NCI-H2107 treated with DMSO at 0.1 percent for 48 hours (cell line): ENCODE measurements at regions not wholly inside any gene's neighbourhood (a gene's known extent, or its start where the extent isn't known, plus 50 kb on each side); places are given as distances from the start of the nearest gene placed in this dataset.
A peak's percentile ranks its signal among the peaks of the same experiment; 100 is the strongest.
"Not testable (repeated sequence)": the region's sequence is repeated elsewhere in the genome, so short reads cannot be mapped to it uniquely, and the experiment has no call there.

ENCODE experiments used
- DNase-seq: peaks from one replicate; lab custom pipeline; 2025; ENCODE audit not compliant: unreplicated experiment; lab: John Stamatoyannopoulos, UW

- no peak for DNase-seq
These were observed 197.1 kb upstream of the C2CD4B start for GRCh38 chr15:62362144-62362543.

- no peak for DNase-seq
These were observed 197.5 kb upstream of the C2CD4B start for GRCh38 chr15:62362608-62363007.

GRCh38 chr15:62363913-62364312 is 198.8 kb upstream of the C2CD4B start:
- DNase-seq: no peak

GRCh38 chr15:62365795-62366442 is 200.8 kb upstream of the C2CD4B start:
- peak; percentile 3 for DNase-seq

GRCh38 chr15:62369454-62369853 is 204.4 kb upstream of the C2CD4B start:
- DNase-seq: no peak

- not testable (repeated sequence) for DNase-seq
These were observed 206.6 kb upstream of the C2CD4B start for GRCh38 chr15:62371683-62372082.

- no peak for DNase-seq
These were observed 212.8 kb upstream of the C2CD4B start for GRCh38 chr15:62377736-62378480.

- no peak for DNase-seq
These were observed 213.8 kb upstream of the C2CD4B start for GRCh38 chr15:62378772-62379498.

GRCh38 chr15:62380011-62380410 is 214.9 kb upstream of the C2CD4B start:
- no peak for DNase-seq

- DNase-seq: no peak
These were observed 217.0 kb upstream of the C2CD4B start for GRCh38 chr15:62382046-62382445.

- DNase-seq: no peak
These were observed 225.1 kb upstream of the C2CD4B start, which contains the start of gene TLN2 for GRCh38 chr15:62389885-62390790. TLN2 (plus strand) TSS chr15:62390550.

GRCh38 chr15:62390791-62391640 is 225.9 kb upstream of the C2CD4B start:
- DNase-seq: no peak

- no peak for DNase-seq
These were observed 226.7 kb upstream of the C2CD4B start for GRCh38 chr15:62391641-62392262.

- DNase-seq: no peak
These were observed 227.3 kb upstream of the C2CD4B start for GRCh38 chr15:62392376-62392775.

GRCh38 chr15:62393196-62393595 is 228.1 kb upstream of the C2CD4B start:
- DNase-seq: no peak

GRCh38 chr15:62394079-62394478 is 229.0 kb upstream of the C2CD4B start:
- no peak for DNase-seq

GRCh38 chr15:62400778-62401177 is 235.7 kb upstream of the C2CD4B start:
- no peak for DNase-seq

GRCh38 chr15:62402687-62403086 is 237.6 kb upstream of the C2CD4B start:
- DNase-seq: no peak

GRCh38 chr15:62403164-62403809 is 238.2 kb upstream of the C2CD4B start:
- no peak for DNase-seq
